Jurkat, Clone E6-1 (cell line): ENCODE measurements at regions not wholly inside any gene's neighbourhood (a gene's known extent, or its start where the extent isn't known, plus 50 kb on each side); places are given as distances from the start of the nearest gene placed in this dataset.
A peak's percentile ranks its signal among the peaks of the same experiment; 100 is the strongest.

Experiments
- DNase-seq: peaks from one replicate; pipeline ENCODE4 v3.0.0-alpha.2; 2011; ENCODE audit warnings: low read depth, low spot score
- H3K4me3 ChIP-seq: 2 replicates; pipeline ENCODE4 v1.5.1; 2011; ENCODE audit warnings: mild to moderate bottlenecking, low read length, control low read depth, moderate library complexity

- H3K4me3 ChIP-seq: no peak overlapping the region
- DNase-seq: no peak
Measured at GRCh38 chr11:23021287-23021863, 161.1 kb upstream of the CCDC179 start.

GRCh38 chr11:23022854-23023253 is 162.6 kb upstream of the CCDC179 start:
- no peak overlapping the region for H3K4me3 ChIP-seq

GRCh38 chr11:23023319-23023718 is 163.0 kb upstream of the CCDC179 start:
- H3K4me3 ChIP-seq: no peak overlapping the region
- no peak for DNase-seq

More at GRCh38 chr11:23022854-23023253, 162.6 kb upstream of the CCDC179 start:
- no peak for DNase-seq

GRCh38 chr11:23041001-23041503 is 180.8 kb upstream of the CCDC179 start:
- DNase-seq: no peak
- no peak overlapping the region for H3K4me3 ChIP-seq

DNA sequence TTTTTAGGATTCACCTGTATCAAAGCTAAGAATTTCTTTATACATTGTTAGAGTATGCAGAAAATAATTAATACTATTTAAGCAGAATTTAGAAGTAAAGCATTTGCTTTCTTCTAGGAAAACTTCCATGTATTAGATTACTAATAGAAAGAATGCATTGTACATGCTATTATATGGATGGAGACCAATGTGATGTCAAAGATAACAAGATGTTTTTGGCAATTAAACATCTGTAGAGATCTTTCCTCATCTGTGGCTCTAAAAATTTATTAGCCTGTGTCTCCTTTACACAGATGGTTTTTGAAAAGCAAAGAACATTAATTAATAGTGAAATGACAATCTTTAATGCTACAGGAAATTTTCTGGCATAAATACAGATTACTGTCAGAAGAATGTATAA is 198.4 kb upstream of the CCDC179 start:
- no peak for DNase-seq
- H3K4me3 ChIP-seq: no peak overlapping the region

DNA sequence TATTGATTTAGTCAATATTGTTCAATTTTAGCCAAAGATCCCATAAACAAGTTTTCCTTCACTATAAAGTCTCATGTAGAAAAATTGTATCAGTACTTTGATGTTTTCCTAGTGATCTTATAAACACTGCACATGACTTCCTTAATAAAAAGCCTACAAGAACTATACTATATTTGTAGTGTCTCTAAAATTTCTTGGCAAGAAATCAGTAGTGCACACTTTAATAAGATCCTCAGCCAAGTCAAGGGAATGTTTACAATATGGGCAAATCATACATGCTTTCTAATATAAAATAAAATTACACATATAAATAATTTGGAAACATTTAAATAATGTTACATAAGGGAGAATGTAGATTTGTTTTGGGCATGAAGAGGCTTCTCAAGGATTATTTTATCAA is 203.0 kb upstream of the CCDC179 start:
- DNase-seq: no peak

GRCh38 chr11:23078289-23078971 is 218.2 kb upstream of the CCDC179 start:
- no peak overlapping the region for H3K4me3 ChIP-seq
- no peak for DNase-seq

More for the DNA sequence above, 203.0 kb upstream of the CCDC179 start:
- no peak overlapping the region for H3K4me3 ChIP-seq

DNA sequence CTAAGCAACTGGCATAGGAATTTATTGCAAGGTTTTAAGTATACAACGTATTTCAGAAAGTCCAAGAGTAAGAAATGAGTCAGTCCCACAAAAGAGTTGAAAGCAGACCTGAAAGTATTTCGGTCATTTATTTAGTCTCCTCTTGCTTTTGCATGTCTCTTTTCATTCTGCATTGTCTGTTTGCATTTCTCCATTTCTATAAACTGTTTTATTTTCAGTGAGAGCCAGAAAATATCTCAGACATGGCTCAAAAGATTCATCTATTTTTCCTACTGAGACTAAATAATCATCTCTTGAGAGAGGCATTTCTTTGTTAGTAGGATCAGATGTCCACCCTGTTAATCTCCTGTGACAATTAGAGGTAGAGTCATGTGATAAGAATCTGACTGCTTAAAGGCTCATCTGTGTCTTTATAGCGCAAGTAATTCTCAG is 219.1 kb upstream of the CCDC179 start:
- H3K4me3 ChIP-seq: no peak overlapping the region
- no peak for DNase-seq

GRCh38 chr11:23087407-23087806 is 227.1 kb upstream of the CCDC179 start:
- no peak for DNase-seq
- H3K4me3 ChIP-seq: no peak overlapping the region

- no peak for DNase-seq
- no peak overlapping the region for H3K4me3 ChIP-seq
Measured at GRCh38 chr11:23090659-23091058, 230.4 kb upstream of the CCDC179 start.

- DNase-seq: no peak
Measured at GRCh38 chr11:23095650-23096189, 235.4 kb upstream of the CCDC179 start.

GRCh38 chr11:23097891-23098290 is 237.6 kb upstream of the CCDC179 start:
- no peak for DNase-seq
- no peak overlapping the region for H3K4me3 ChIP-seq

More at GRCh38 chr11:23095650-23096189, 235.4 kb upstream of the CCDC179 start:
- H3K4me3 ChIP-seq: no peak overlapping the region

DNA sequence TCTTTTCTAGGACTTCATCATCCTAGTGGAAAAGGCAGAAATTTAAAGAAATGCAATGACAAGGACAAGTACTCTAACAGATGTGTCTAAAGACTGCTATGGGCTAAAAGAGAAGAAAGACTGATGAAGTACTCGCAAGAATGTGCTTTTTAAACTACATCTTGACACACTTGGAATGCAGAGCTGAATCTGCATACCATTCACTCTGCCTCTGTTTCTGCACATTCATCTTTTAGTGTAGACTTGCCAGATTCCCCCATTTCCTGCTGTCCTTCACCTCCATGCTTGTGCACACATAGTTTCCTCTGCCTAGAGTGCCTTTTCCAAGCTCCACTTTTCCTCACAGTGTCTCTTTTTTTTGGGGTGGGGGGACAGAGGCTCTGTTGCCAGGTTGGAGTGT is 239.0 kb upstream of the CCDC179 start:
- no peak overlapping the region for H3K4me3 ChIP-seq
- DNase-seq: no peak

DNA sequence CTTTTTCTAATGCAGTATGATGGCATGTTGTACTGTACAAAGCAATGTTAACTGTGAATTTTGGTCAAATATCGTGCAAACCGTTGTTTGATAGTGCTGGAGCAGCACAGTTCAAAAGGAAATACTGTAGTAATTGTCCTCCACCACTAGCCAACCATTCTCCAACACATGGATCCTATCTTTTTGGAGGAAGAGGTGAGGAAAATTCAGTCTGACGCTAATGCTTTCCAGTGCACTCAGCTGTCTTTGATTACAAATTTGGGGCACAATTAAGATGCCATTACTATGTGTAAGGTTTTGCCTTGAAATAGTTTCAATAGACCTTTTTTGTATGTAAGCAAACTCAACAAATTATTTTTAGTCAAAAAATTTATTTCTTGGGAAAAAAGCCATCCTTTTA is 240.5 kb upstream of the CCDC179 start:
- H3K4me3 ChIP-seq: no peak overlapping the region
- no peak for DNase-seq

GRCh38 chr11:23103416-23103815 is 243.1 kb upstream of the CCDC179 start:
- no peak overlapping the region for H3K4me3 ChIP-seq
- no peak for DNase-seq

- DNase-seq: no peak
- H3K4me3 ChIP-seq: no peak overlapping the region
Measured at GRCh38 chr11:23111527-23111926, 251.3 kb upstream of the CCDC179 start.

GRCh38 chr11:23112390-23112789 is 252.1 kb upstream of the CCDC179 start:
- DNase-seq: no peak
- no peak overlapping the region for H3K4me3 ChIP-seq

DNA sequence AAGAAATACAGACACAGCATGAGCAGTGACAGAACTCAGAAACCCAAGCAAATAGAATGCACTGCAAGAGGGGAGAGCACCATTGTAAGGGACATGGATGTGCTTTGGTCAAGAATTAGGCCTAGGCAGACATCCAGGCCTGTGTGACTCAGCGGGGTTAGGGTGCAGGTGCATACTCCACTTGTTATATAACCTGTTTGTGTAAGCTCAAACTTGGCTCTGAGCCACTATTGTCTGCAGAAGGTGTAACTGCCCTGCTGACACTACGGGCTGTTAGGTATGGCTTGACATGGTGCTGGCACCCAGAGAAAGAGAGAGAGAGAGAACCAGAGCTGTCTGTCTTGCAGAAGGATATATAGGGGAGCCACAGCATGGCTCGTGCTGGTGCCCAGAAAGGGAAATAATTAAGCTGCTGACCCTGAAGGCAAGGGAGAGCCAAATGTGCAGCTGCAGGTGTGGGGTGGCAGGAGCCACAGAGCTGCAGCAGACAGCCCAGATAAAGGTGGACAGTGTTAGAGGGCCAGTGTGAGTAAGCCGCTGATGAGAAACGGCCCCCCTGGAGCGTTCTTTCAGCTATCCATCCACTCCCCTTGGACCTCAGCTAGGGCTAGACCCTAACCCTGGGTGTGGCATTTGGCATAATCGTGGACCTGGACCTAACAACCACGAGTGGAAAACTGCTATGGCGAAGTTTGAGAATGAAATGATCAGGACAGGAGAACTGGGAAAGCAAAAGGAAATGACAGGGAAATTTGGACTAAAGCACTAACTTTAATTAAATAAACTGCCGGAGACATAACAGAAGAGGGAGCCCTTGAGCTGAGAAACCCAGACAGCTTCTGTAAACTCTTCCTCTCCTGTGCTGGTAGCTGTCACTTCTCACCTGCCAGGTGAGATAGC is 253.0 kb upstream of the CCDC179 start:
- DNase-seq: peak; percentile 25
- no peak overlapping the region for H3K4me3 ChIP-seq

GRCh38 chr11:23113887-23114216 is 253.6 kb upstream of the CCDC179 start:
- DNase-seq: no peak
- H3K4me3 ChIP-seq: no peak overlapping the region

DNA sequence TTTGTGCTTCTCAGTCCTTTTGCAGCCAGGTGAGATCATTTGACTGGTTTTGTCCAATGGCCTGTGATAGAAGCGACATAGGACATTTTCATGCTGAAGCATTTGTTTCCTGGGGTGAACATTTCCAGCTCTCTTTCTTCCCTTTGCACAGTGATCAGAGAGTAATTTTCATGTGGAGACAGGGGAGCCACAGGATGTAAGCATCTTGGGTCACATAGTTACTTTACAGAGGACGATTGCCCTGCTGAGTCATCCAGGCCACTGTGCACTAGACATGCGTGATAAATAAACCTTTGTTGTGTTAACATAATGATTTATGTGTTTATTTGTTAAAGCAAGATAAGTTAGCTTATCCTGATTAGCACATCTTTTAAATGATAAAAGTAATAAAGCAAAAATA is 263.5 kb upstream of the CCDC179 start:
- no peak for DNase-seq
- H3K4me3 ChIP-seq: no peak overlapping the region
